CD4-positive, alpha-beta T cell treated with Interleukin-4 for 1 hour (primary cell): ENCODE measurements at regions not wholly inside any gene's neighbourhood (a gene's known extent, or its start where the extent isn't known, plus 50 kb on each side); places are given as distances from the start of the nearest gene placed in this dataset.

Experiments used
- DNase-seq, 2 donors: peaks; one replicate each; pipeline ENCODE4 v3.0.0-alpha.2; 2020 to 2022

- no peak for DNase-seq
Measured at GRCh38 chr5:110323357-110323756, 403.1 kb downstream of the TMEM232 start.

GRCh38 chr5:110323832-110324231, 402.6 kb downstream of the TMEM232 start:
- no peak for DNase-seq

DNA sequence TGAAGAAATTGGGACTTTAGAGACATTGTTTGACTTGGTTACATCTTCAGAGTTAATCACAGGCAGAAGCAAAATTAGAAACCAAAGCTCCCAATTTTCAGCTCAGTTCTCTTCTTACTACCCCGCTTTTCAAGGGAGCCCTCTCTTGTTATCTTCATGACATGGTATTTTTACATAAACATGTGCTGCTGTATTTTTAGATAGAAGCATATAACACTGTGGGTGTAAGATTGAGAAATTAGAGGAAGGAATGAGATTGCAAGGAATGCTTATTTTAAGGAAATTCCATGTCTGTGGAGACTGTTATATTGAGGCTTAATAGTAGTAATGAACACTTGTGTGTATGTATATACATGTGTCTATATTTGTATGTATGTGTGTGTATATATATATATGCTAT, 401.6 kb downstream of the TMEM232 start:
- no peak for DNase-seq

DNA sequence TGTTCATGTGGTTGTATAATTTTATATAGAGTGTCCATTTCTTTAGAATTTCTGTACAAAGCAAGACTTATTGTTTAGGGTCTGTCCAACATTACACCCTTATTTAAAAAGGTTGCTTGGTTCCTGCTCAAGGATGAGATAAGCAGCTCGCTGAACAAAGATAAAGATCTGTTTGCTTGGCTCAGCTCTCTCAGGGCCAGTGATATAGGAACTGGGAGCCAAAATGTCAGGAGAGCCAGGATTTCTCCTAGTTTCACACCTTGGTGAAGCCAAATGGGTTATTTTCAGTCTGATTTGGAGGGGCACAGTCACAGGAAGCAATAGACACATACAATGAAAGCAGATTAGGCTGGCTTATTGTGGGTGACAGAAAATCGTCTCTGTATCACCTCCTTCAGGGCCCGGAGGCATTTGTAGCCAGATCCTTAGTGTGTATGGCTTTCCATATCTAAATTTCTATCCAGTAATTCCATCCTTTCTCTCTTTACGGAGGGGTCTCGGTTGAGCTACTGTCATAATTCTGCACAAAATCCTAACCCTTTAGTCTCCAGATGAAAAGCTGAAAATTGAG, 396.4 kb downstream of the TMEM232 start:
- no peak for DNase-seq

DNA sequence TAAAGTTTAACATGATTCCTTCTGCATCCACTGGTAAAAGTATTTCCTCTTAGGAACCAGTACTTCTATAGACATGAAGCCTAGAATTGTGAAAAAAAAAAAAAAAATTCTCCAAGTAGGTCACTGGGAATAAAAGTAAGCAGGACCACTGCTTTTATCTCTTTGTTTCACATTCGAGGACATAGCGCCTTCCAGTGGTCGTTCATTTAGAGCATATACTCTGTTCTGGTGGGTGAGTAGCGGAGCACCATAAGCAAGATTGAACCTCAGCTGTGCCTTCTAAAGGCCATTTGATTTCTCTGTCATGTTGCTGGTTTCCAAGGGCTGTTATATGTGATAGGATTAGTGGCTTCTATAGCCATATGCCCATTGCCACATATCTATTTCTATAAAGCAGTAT, 393.1 kb downstream of the TMEM232 start:
- DNase-seq, result no peak

GRCh38 chr5:110335361-110336066, 391.0 kb downstream of the TMEM232 start:
- no peak for DNase-seq

- no peak for DNase-seq
Measured at GRCh38 chr5:110338341-110339083, 388.0 kb downstream of the TMEM232 start.

DNA sequence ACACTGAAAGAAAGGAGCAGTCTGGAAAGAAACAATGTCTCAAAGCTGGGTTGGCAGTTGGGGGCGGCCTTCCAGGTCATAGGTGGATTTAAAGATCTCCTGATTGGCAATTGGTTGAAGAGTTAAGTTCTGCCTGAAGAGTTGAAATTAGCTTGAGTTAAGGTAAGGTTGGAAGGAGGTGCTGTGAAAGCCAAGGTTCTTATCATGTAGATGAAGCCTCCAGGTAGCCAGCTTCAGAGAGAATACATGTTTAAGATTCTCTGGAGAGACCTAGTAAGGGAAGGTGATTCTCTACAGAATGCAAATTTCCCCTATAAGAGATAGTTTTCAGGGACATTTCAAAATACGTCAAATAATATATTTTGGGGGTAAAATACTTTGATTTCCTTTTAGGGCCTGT, 387.1 kb downstream of the TMEM232 start:
- DNase-seq, result no peak

- DNase-seq, result no peak
Measured at GRCh38 chr5:110341836-110342235, 384.6 kb downstream of the TMEM232 start.

DNA sequence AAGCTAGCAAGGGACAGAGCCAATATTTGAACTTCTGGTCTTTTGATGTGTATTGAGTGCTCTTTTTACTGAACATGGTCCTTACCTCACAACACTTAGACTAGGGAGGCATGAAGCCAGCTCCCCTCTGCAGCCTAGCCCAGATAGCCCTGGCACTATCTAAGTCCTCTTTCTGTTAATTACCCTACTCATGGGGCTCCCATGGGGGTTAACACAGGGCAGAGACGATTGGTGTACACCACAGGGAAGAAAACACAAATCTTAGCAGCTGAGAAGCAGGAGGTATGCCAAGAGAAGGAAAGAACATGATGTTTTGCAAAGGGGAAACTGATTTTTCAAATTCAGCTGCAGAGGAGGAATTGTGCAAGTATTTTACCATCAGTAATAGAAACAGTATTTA, 383.8 kb downstream of the TMEM232 start:
- DNase-seq, result no peak

- DNase-seq, result no peak
Measured at GRCh38 chr5:110343616-110344015, 382.9 kb downstream of the TMEM232 start.

DNA sequence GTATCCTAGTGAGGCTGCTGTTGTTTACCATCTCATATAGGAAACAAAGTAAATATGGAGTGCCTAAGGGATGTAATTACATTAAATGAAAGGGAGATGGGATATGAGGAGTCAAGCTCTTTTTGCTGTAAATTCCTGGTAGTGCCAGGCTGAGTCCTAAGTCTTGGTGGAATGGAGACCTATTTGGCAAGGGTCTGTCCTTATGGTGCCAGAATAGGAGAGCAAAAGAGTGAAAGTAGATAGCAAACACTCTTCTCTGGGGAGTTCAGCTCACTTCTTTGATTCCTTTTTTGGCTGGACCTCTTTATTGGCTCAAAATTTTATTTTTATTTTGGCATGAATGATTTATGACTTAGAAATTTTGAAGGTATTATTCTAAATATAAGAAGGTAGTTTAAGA, 380.8 kb downstream of the TMEM232 start:
- DNase-seq, result no peak

GRCh38 chr5:110346893-110347358, 379.5 kb downstream of the TMEM232 start:
- DNase-seq, result no peak

- DNase-seq, result no peak
Measured at GRCh38 chr5:110347781-110348180, 378.7 kb downstream of the TMEM232 start.

DNA sequence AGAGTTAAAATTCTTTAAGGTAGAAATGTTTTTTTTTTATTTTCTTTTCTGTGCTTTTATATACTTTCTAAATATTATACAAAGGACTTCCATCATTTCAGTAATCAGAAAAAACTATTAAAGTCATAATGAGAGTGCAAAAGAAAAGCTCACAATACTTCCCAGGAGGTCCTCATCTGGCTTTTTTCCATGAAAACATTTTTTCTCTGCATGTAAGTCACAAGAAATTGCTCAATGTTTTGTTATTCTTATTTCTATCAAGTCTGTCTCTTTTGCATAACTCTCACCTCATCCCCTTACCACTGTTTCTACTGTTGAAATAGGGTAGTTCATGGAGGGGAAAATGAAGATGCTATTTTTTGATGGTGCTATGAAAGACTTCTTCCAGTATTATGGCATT, 375.0 kb downstream of the TMEM232 start:
- DNase-seq, result no peak

- DNase-seq, result no peak
Measured at GRCh38 chr5:110354311-110354710, 372.2 kb downstream of the TMEM232 start.

DNA sequence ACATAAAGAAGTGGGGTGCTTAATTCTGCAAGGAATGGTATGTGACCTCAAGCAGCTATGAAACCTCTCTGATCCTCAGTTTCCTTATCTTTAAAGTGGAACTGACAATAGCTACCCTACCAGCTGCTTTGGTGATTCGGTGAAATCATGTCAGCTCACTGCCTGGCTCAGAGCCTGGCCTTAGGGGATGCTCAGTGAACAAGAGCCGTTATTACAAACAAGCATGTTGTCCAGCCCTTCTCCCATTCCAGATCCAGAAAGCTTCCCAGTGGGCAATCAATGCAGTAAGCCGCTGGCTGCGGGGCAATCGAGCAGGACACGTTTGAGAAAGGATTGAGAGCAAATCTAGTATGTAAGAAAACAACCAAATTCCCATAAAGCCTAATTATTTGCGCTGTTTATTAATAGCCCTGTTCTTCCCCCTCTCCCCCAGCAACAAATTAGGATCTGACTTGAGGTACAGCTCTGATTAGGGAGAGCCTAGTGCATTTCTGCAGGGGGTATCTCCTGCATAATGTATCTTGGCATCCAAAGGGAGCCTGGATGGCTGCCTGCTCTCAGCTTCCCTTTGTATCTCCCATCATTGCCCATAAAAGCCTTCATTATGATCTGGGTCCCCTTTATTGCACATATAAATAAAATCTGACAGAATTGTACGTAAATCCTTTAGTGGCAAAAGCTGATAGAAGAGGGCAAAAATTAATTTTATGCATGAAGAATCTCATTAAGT, 371.4 kb downstream of the TMEM232 start:
- DNase-seq, result no peak

- DNase-seq, result no peak
Measured at GRCh38 chr5:110356677-110357076, 369.8 kb downstream of the TMEM232 start.

DNA sequence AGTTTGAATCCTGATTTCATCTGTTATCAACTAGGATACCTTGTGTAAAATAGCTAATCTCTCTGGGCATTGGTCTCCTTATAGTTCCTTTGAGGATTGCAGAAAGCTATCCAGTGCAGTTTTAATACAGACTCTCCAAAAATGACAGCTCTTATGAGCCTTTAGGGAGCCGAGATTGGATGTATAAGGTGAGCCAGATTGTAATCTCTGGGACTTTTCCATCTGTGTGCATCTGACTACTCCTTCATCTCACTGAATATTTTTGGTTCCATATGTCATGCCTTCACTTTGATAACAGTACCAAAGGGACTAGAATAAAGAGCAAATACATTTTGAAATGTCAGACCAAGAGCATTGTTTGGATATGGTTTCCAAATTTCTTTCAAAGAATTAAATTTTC, 367.2 kb downstream of the TMEM232 start:
- no peak for DNase-seq

- no peak for DNase-seq
Measured at GRCh38 chr5:110361471-110361870, 365.0 kb downstream of the TMEM232 start.

DNA sequence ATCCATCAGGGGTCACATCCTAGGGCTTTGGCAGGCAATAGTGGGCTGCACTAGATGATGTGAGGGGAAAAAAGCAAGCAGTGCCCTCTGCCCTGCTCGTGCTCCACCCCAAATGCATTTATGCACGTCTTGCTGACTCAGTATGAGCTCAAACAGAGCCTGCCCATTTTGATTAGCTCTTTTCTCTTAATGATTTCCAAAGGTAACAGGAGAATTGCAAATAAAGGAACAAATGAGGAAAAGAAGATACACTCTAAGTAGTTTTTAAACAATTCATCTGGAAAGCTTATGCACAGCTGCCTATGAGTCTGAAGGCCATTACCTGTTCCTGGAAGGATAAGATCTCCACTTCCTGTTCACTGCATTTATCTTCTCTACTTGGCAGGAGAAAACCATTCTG, 364.2 kb downstream of the TMEM232 start:
- DNase-seq, result no peak

- DNase-seq, result no peak
Measured at GRCh38 chr5:110366716-110367115, 359.8 kb downstream of the TMEM232 start.
